ENCODE measurements at regions not wholly inside any gene's neighbourhood (a gene's known extent, or its start where the extent isn't known, plus 50 kb on each side); places are given as distances from the start of the nearest gene placed in this dataset.
"Not testable (repeated sequence)": the region's sequence is repeated elsewhere in the genome, so short reads cannot be mapped to it uniquely, and the experiment has no call there.

GRCh38 chr18:14321217-14321616 lies 189.0 kb upstream of the ZNF519 start:
- H3K36me3 ChIP-seq (ENCODE audit: control insufficient read depth in 2 of 2, insufficient read depth in 1 of 2, low read length in 2 of 2); H3K27ac ChIP-seq (ENCODE audit: extremely low read depth, low read depth, low read length); H3K4me3 ChIP-seq (ENCODE audit: low read depth, low read length); H3K4me1 ChIP-seq (ENCODE audit: control insufficient read depth, insufficient read depth, low read length); POLR2A ChIA-PET; CTCF ChIA-PET; H3K9me3 ChIP-seq (ENCODE audit: control insufficient read depth, insufficient read depth, low read depth, low read length): not testable (repeated sequence)

- H3K9me3 ChIP-seq (ENCODE audit: control insufficient read depth, insufficient read depth, low read depth, low read length); POLR2A ChIA-PET; H3K4me1 ChIP-seq (ENCODE audit: control insufficient read depth, insufficient read depth, low read length); H3K36me3 ChIP-seq (ENCODE audit: control insufficient read depth in 2 of 2, insufficient read depth in 1 of 2, low read length in 2 of 2); H3K27ac ChIP-seq (ENCODE audit: extremely low read depth, low read depth, low read length); H3K4me3 ChIP-seq (ENCODE audit: low read depth, low read length); CTCF ChIA-PET: not testable (repeated sequence)
- TF ChIP-seq SCRT2 (tag by site-specific recombination; IDR thresholded peaks at IDR 0.05) (peak; percentile 51), SCRT1 (tag by site-specific recombination; IDR thresholded peaks at IDR 0.05; ENCODE audit: borderline replicate concordance) (peak; percentile 58; the same call in 1 of the 2 replicates)
These were observed 169.0 kb upstream of the ZNF519 start for GRCh38 chr18:14301255-14301654.

GRCh38 chr18:14295081-14295480 lies 162.8 kb upstream of the ZNF519 start:
- H3K36me3 ChIP-seq (ENCODE audit: control insufficient read depth in 2 of 2, insufficient read depth in 1 of 2, low read length in 2 of 2); H3K27ac ChIP-seq (ENCODE audit: extremely low read depth, low read depth, low read length); CTCF ChIA-PET; POLR2A ChIA-PET; H3K4me1 ChIP-seq (ENCODE audit: control insufficient read depth, insufficient read depth, low read length); H3K4me3 ChIP-seq (ENCODE audit: low read depth, low read length); H3K9me3 ChIP-seq (ENCODE audit: control insufficient read depth, insufficient read depth, low read depth, low read length): not testable (repeated sequence)

GRCh38 chr18:14285053-14285452 lies 152.8 kb upstream of the ZNF519 start:
- POLR2A ChIA-PET = no interaction called here
- H3K4me1 ChIP-seq (ENCODE audit: control insufficient read depth, insufficient read depth, low read length) = no peaks in the 10 kb centered on the region
- CTCF ChIA-PET = no interaction called here
- no peaks in the 10 kb centered on the region for H3K36me3 ChIP-seq (ENCODE audit: control insufficient read depth in 2 of 2, insufficient read depth in 1 of 2, low read length in 2 of 2)
- H3K4me3 ChIP-seq (ENCODE audit: low read depth, low read length) = no peak overlapping the region
- H3K27ac ChIP-seq (ENCODE audit: extremely low read depth, low read depth, low read length) = no peak overlapping the region
- no peak for TF ChIP-seq ZXDB (tag by site-specific recombination; IDR thresholded peaks at IDR 0.05)
- peak; percentile 70 for TF ChIP-seq ZFHX2 (tag by site-specific recombination; conservative IDR thresholded peaks at IDR 0.05)
- TF ChIP-seq EGR2 (tag by site-specific recombination; IDR thresholded peaks at IDR 0.05; ENCODE audit: low read depth) = peak; percentile 73
- no peaks in the 10 kb centered on the region for H3K9me3 ChIP-seq (ENCODE audit: control insufficient read depth, insufficient read depth, low read depth, low read length)

GRCh38 chr18:14275391-14275790 lies 143.2 kb upstream of the ZNF519 start:
- H3K27ac ChIP-seq (ENCODE audit: extremely low read depth, low read depth, low read length); H3K4me1 ChIP-seq (ENCODE audit: control insufficient read depth, insufficient read depth, low read length); H3K4me3 ChIP-seq (ENCODE audit: low read depth, low read length); H3K9me3 ChIP-seq (ENCODE audit: control insufficient read depth, insufficient read depth, low read depth, low read length); CTCF ChIA-PET; POLR2A ChIA-PET; H3K36me3 ChIP-seq (ENCODE audit: control insufficient read depth in 2 of 2, insufficient read depth in 1 of 2, low read length in 2 of 2): not testable (repeated sequence)
- TF ChIP-seq GLIS1 (tag by site-specific recombination; IDR thresholded peaks at IDR 0.05) (0 out of 2 replicates have a peak, but pooled peaks have one; percentile 11), ZFHX2 (tag by site-specific recombination; conservative IDR thresholded peaks at IDR 0.05) (peak; percentile 36; the same call in 1 of the 2 replicates), EGR2 (tag by site-specific recombination; IDR thresholded peaks at IDR 0.05; ENCODE audit: low read depth) (peak; percentile 78)

GRCh38 chr18:14265637-14266410 lies 133.6 kb upstream of the ZNF519 start:
- H3K4me3 ChIP-seq (ENCODE audit: low read depth, low read length); H3K36me3 ChIP-seq (ENCODE audit: control insufficient read depth in 2 of 2, insufficient read depth in 1 of 2, low read length in 2 of 2); H3K27ac ChIP-seq (ENCODE audit: extremely low read depth, low read depth, low read length); H3K4me1 ChIP-seq (ENCODE audit: control insufficient read depth, insufficient read depth, low read length); CTCF ChIA-PET; POLR2A ChIA-PET; H3K9me3 ChIP-seq (ENCODE audit: control insufficient read depth, insufficient read depth, low read depth, low read length): not testable (repeated sequence)
- peak; percentile 95 for TF ChIP-seq EGR2 (tag by site-specific recombination; IDR thresholded peaks at IDR 0.05; ENCODE audit: low read depth)
- TF ChIP-seq ZFHX2 (tag by site-specific recombination; conservative IDR thresholded peaks at IDR 0.05) = peak; percentile 87

- CTCF ChIA-PET; H3K4me3 ChIP-seq (ENCODE audit: low read depth, low read length); H3K27ac ChIP-seq (ENCODE audit: extremely low read depth, low read depth, low read length); H3K9me3 ChIP-seq (ENCODE audit: control insufficient read depth, insufficient read depth, low read depth, low read length); H3K36me3 ChIP-seq (ENCODE audit: control insufficient read depth in 2 of 2, insufficient read depth in 1 of 2, low read length in 2 of 2); H3K4me1 ChIP-seq (ENCODE audit: control insufficient read depth, insufficient read depth, low read length); POLR2A ChIA-PET: not testable (repeated sequence)
These were observed 130.6 kb upstream of the ZNF519 start for GRCh38 chr18:14262786-14263185.

GRCh38 chr18:14250084-14250677 lies 117.9 kb upstream of the ZNF519 start:
- H3K4me1 ChIP-seq (ENCODE audit: control insufficient read depth, insufficient read depth, low read length); POLR2A ChIA-PET; H3K36me3 ChIP-seq (ENCODE audit: control insufficient read depth in 2 of 2, insufficient read depth in 1 of 2, low read length in 2 of 2); H3K27ac ChIP-seq (ENCODE audit: extremely low read depth, low read depth, low read length); H3K4me3 ChIP-seq (ENCODE audit: low read depth, low read length); H3K9me3 ChIP-seq (ENCODE audit: control insufficient read depth, insufficient read depth, low read depth, low read length); CTCF ChIA-PET: not testable (repeated sequence)

- POLR2A ChIA-PET; CTCF ChIA-PET; H3K36me3 ChIP-seq (ENCODE audit: control insufficient read depth in 2 of 2, insufficient read depth in 1 of 2, low read length in 2 of 2); H3K9me3 ChIP-seq (ENCODE audit: control insufficient read depth, insufficient read depth, low read depth, low read length); H3K27ac ChIP-seq (ENCODE audit: extremely low read depth, low read depth, low read length); H3K4me3 ChIP-seq (ENCODE audit: low read depth, low read length); H3K4me1 ChIP-seq (ENCODE audit: control insufficient read depth, insufficient read depth, low read length): not testable (repeated sequence)
These were observed 107.0 kb upstream of the ZNF519 start for GRCh38 chr18:14239224-14239623.
